GM21381 (cell line): ENCODE measurements at regions not wholly inside any gene's neighbourhood (a gene's known extent, or its start where the extent isn't known, plus 50 kb on each side); places are given as distances from the start of the nearest gene placed in this dataset.
A peak's percentile ranks its signal among the peaks of the same experiment; 100 is the strongest.
"Not testable (repeated sequence)": the region's sequence is repeated elsewhere in the genome, so short reads cannot be mapped to it uniquely, and the experiment has no call there.

ENCODE experiments used
- ATAC-seq: cut with Tn5 transposase; IDR thresholded peaks from one replicate; pipeline ENCODE4 v1.9.1; 2021; ENCODE audit warnings: mild to moderate bottlenecking, moderate library complexity; ENCODE audit not compliant: unreplicated experiment

DNA sequence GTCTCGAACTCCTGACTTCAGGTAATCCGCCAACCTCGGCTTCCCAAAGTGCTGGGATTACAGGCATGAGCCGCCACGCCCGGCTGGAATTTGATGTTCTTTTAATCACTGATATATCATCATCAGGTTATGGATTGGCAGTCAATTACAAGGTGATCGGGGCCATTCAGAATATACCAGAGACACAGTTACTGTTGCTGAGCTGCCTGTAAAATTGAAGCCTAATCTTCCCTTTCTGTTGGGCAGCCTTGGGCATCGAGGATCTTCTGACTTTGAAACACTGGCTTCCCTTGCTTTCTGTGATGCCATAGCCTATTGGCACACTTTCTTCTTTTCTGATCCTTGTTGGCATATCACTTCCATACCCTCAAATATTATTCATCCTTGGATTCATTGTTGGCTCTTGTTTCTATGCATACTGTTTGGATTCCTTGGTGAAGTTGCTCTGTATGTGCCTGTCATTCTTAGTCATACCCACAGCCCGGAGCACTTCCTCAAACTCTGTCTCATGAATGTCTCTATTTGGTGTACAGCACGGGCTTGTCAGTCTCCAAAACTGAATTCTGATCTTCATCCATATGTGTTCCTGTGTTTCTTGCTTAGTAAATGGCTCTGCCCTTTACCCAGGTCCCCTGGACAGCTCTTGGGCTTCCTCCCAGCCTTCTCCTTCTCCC is 85.6 kb upstream of the CRYM start:
- not testable (repeated sequence) for ATAC-seq

DNA sequence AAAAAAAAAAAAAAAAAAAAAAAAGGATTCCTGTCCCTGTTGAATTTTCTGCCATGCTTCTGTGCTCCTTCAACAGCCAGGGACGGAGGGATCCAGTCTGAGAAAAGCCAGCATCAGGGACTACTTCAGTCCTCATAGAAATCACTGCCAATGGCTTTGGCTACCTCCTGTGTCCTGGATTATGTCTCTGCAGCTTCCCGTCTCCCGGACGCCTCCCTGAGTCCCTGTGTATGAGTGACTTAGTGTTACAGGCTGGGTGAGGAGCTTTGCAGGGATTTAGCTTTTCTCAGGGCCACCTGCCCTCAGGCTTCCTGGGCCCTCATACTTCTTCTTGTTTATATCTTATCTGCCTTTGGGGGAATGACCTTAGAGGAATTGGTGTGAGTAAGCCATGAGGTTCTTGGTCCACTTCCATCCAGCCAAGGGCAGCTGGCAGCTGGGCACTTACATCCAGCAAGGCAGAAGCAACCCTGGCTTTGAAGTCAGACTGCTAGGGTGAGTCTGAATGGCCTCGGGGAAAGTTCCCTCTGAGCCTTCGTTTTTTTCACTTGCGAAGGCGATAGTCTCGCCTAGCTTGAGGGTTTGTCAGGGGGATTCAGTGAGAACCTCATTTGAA is 83.6 kb upstream of the CRYM start:
- not testable (repeated sequence) for ATAC-seq

DNA sequence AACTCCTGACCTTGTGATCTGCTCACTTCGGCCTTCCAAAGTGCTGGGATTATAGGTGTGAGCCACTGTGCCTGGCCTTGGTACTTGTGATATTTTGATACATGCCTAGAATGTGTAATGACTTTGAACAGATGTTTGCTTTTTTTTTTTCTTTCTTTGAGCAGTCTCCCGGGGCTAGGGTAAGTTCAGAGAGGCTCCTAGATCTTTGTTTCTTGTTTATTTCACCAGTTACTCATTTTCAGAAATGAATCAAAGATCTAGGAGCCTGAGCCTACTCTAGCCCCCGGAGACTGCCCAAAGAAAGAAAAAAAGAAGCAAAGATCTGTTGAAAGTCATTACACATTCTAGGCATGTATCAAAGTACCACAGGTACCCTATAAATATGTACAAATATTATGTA is 83.0 kb upstream of the CRYM start:
- ATAC-seq: not testable (repeated sequence)

DNA sequence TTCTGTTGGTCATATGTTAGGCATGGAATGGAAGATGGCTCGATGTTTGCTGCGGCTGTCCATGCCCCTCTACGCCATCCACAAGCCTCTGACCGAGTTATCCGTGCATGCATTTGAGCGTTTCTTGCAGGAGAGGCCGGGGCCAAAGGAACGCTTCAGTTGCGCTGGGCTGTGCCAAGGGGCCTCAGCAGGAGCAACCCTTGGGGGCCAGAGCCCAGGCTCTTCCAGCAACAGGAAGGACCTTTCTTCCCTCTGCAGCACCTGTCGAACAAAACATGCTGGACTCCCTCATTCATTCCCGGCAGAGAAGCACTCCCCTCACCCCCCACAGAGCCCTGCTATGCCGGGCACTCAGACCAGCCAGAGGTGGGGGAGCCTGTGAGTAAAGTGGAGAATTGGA is 81.4 kb upstream of the CRYM start:
- not testable (repeated sequence) for ATAC-seq

DNA sequence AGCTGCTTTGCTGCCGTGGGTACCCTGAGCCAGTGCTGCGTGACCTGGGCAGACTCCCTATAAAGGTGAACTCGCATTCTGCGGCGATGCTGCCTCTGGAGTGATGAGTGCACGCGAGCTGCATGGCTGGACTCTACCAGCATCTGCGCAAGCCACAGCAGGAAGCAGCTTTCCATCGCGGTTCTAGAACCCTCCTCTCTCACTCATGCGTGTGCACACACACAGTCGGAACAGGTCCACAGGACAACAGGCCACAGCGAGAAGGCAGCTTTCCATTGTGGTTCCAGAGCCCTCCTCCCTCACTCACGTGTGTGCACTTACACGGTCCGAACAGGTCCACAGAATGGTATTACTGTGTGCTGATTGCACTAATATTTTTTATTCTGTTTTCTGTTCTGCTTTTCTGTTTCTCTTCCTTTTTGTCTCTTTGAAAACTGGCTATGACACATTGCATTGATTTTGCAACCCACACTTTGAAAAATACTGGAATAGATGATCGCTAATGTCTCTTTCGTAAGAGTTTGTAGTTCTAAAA is 80.2 kb upstream of the CRYM start:
- peak; percentile 45 for ATAC-seq

DNA sequence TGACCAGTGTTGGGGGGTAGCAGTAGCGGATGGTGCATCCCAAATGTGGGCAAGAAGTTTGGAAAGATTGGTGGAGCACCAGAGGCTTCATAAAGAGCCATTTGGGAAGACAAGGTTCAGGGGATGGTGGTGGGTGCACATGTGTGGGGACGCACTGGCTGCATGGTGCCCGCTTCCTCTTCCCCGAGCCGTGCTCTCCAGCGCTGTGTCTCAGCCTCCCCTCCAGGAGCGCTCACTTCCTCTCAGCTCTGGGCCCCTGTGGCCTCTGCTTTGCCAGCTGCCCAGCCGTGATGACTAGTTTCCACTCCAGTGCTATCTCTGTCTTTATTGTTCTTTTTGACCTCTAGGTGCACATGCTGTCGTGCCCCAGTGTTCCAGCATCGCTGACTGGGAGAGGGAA is 78.2 kb upstream of the CRYM start:
- not testable (repeated sequence) for ATAC-seq

DNA sequence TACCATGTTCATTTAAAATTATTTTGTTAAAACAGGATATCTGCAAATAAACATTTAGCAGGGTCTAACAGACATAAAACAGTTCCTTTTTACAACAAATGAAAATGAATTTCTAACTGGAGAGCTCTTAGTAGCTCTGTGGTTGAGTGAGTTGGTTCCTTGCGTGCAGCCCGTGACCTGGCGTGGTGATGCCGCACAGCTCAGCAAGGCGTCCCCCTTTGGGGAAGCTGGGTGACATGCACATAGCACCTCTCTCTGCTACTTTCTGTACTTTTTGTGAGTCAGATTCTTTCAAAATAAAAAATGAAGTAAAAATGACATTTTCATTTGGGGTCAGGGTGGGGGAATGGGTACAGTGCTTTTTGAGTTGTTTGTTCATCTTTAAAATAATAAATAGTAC is 73.3 kb upstream of the CRYM start:
- not testable (repeated sequence) for ATAC-seq

DNA sequence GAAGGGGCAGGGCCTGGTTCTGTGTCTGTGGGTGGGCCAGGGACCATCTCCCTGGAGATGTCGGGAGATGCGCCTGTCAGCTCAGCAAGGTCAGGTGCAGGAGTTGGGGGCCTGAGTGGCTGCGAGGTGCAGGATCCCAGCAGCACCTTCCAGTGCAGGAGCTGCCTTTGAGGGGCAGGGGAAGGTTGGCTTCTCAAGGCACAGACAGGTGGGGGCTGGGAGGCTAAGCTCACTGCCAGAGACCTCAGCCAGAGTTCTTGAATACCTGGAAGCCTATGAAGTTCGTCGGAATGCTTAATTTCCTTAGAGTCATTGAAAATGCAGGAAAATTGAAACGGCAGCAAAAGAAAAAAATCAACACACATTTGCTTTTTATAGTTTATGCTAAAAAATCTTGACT is 72.8 kb upstream of the CRYM start:
- not testable (repeated sequence) for ATAC-seq

DNA sequence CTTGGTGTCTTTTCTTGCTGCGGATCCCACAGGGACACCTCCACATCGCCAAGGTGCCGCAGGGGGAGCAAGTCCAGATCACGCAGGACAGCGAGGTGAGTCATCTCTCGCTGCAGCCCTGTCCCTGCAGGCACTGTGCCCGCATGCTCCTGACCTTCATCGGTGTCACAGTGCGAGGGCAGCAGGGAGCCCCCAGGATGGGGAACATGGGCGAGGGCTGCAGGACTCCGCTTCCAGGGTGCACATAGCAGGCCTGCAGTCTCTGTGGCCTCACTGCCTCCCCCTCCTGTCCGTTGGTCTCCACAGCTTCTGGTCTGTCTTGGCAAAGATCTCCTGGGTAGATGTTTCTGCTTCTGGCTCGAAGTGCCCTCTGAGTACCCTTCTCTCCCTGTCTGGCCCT is 71.2 kb upstream of the CRYM start:
- ATAC-seq: not testable (repeated sequence)

DNA sequence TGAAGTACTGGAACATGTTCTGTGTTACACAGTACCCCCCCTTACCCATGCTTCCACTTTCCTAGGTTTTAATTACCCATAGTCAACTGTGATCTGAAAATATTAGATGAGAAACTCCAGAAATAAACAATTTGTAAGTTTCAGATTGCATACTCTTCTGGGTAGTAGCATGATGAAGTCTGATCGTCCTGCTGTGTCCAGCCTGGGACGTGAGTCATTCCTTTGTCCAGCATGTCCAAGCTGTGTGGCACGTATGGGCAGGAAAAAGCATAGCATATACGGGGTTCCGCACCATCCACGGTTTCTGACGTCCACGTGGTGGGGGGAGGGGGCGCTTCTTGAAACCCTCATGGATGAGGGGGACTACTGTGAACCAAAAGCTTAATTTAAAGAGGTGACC is 70.7 kb upstream of the CRYM start:
- not testable (repeated sequence) for ATAC-seq

DNA sequence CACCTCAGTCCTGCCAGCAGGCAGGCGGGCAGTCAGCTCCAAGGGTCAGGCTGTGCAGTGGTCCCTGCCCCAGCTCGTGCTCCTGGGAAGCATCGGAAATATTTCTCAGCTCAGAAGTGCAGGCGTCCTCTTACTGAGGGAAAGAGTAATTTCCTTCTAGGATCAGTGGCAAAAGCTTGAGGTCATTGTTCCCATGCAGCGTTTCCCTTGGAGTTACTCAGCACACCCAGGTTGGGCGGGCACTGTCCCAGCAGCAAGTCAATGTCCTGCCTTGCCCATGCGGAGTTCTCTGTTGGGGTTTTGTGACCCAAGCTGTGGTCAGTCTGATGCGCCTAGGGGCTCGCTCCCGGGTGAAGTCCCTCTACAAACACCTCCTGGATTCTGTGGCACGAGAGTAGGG is 69.4 kb upstream of the CRYM start:
- not testable (repeated sequence) for ATAC-seq

DNA sequence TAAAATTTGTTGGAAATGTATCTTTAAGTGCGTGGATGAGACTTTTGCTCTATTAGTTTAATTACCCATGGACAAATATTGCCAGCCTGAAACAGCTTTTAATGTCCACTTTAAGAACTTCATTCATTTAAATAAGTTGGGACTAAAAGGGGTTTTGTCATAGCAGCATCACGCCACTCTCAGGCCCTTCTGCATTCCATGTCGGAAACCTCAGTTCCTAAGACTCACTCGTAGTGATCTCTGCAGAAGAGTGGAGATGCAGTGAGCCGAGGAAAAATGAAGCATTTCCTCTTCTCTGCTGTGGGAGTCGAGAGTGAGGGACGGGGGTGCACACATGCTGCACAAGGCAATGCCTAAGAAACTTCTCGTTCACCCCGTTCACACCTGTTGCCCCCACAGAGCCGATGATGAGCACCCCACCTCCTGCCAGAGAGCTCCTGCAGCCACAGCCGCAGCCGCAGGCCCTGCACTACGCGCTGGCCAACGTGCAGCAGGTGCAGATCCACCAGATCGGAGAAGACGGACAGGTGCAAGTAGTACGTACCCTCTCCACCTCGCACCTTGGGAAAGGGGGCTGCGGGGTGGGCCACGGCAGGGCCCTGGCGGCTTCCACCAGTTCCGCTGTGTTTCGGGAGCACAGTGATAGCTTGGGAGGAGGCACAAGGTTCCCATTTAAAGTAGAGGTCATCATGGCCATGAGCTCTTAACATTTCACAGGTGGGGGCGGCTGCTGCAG is 68.8 kb upstream of the CRYM start:
- ATAC-seq: not testable (repeated sequence)

DNA sequence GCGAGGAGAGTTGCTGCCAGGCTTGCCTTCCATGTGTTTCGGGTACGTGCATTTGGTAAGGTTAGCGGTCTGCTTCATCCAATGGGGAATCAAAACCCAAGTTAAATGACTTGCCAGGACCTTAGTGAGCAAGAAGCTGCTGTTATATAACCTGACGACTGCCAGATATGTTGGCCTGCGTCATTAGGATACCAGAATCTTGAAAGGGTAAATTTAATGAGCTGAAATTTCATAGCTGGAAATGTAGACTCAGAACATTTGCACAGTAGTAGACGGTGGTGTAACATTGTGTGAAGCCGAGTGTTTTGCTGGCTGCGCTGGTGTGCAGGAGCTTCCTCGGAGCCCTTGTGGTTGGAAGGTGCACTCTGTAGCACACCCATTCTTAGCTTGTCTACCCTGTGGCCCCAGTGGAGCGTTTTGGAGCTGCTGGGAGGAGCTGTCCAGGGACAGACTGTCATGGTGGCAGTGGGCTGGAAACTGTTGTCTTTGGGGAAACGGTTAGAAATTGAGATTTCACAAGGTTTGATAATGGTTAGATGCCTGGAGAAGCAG is 66.3 kb upstream of the CRYM start:
- not testable (repeated sequence) for ATAC-seq

DNA sequence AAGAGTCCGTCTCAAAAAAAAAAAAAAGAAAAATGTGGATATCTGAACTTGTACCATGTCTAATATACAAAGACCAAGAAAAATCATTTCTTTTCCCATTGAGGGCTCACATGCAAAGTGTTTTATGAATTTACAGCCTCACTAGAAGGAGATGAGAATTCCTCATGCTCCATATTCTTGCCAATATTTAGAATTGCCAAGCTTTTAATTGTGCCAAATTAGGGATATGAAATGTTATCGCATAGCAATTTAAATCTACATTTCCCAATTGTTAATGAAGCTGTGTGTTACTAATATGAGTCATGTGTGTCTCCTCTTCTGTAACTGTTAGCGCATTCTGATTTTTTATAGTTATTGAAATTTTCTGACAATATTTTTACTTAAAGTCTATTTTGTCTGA is 63.0 kb upstream of the CRYM start:
- no peak for ATAC-seq

DNA sequence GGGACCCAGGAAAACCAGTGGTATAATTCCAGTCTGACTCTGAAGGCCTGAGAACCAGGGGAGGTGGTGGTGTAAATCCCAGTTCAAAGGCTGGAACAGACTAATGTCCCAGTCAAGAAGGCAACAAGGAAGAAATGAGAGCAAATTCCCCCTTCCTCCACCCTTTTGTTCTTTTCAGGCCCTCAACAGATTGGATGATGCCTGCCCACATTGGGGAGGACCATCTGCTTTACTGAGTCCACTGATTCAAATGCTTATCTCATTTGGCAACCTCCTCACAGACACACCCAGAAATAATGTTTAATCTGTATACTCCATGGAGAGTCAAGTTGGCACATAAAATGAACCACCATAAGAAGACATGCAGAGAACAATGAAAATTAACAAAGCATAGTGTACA is 61.9 kb upstream of the CRYM start:
- no peak for ATAC-seq

DNA sequence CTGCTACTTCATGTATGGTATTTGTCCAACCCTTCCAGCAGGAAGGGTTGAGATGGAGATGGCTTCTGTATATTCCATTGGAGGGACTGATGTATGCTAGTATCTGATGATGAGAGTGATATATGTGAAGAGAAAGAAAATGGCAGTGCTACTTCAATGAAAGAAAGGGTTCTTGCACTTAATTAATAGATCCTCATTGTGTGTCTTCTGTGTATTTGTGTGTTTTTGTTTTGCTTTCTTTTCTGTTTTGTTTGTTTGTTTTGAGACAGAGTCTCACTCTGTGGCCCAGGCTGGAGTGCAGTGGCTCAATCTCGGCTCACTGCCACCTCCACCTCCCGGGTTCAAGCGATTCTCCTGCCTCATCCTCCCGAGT is 61.2 kb upstream of the CRYM start:
- ATAC-seq: no peak

DNA sequence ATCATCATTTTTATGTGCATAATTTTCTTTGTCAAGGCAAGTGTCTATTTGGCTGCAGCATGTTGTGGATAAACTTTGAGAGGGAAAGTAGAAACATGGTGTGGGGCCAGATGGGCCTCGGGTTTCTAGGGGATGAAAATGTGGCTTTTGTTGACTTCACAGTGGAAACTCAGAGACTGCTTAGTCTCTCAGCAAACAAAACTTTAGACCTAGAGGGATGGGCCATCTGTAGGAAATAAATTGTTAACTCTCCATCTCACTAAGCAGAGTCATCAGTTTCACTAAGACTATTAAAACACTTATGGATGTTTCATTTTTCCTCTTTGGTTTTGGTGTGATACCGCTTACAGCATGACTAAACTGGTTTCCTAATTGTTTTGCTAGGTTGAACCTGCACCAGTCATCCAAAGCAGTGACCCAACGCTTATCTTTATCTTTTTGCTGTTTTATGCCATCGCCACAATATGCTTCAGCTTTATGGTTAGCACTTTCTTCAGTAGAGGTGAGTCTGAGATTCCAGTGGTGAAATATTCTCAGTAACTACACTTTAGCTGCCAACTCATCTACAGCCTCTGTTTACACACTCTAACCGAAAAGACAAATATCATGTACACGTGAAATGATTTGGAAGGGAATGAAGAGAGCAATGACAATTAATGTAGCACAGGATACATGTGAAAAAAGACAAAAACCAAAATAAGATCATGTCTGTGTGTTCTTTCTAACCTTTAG is 60.6 kb upstream of the CRYM start:
- no peak for ATAC-seq

DNA sequence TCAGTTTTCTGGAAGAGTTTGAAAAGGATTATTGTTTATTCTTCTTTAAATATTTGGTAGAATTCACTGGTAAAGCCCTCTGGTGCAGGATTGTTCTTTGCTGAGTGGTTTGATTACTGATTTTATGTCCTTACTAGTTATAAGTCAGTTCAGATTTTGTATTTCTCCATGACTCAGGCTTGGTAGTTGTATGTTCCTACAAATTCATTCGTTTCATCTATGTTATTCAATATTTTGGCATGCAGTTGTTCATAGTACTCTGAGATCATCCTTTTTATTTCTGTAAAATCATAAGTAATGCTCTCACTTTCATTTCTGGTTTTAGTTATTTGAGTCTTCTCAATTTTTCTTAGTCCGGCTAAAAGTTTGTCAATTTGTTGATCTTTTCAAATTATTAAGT is 58.1 kb upstream of the CRYM start:
- no peak for ATAC-seq

DNA sequence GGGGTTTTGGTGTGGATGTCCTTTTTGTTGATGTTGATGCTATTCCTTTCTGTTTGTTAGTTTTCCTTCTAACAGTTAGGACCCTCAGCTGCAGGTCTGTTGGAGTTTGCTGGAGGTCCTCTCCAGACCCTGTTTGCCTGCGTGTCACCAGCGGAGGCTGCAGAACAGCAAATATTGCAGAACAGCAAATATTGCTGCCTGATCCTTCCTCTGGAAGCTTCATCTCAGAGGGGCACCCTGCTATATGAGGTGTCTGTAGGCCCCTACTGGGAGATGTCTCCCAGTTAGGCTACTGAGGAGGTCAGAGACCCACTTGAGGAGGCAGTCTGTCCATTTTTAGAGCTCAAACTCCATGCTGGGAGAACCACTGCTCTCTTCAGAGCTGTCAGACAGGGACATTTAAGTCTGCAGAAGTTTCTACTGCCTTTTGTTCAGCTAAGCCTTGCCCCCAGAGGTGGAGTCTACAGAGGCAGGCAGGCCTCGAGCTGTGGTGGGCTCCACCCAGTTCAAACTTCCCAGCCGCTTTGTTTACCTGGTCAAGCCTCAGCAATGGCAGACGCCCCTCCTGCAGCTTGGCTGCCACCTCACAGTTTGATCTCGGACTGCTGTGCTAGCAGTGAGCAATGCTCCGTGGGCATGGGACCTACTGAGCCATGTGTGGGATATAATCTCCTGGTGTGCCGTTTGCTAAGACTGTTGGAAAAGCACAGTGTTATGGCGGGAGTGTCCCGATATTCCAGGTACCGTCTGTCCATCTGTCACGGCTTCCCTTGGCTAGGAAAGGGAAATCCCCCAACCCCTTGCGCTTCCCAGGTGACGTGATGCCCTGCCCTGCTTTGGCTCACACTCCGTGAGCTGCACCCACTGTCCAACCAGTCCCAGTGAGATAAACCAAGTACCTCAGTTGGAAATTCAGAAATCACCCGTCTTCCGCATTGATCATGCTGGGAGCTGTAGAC is 56.4 kb upstream of the CRYM start:
- ATAC-seq: not testable (repeated sequence)

DNA sequence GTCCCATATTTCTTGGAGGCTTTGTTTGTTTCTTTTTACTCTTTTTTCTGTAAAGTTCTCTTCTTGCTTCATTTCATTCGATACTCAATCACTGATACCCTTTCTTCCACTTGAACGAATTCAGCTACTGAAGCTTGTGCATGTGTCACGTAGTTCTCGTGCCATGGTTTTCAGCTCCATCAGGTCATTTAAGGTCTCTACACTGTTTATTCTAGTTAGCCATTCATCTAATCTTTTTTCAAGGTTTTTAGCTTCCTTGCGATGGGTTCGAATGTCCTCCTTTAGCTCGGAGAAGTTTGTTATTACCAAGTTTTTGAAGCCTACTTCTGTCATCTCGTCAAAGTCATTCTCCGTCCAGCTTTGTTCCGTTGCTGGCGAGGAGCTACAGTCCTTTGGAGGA is 55.6 kb upstream of the CRYM start:
- not testable (repeated sequence) for ATAC-seq
